ENCODE measurements at regions not wholly inside any gene's neighbourhood (a gene's known extent, or its start where the extent isn't known, plus 50 kb on each side); places are given as distances from the start of the nearest gene placed in this dataset.

DNA sequence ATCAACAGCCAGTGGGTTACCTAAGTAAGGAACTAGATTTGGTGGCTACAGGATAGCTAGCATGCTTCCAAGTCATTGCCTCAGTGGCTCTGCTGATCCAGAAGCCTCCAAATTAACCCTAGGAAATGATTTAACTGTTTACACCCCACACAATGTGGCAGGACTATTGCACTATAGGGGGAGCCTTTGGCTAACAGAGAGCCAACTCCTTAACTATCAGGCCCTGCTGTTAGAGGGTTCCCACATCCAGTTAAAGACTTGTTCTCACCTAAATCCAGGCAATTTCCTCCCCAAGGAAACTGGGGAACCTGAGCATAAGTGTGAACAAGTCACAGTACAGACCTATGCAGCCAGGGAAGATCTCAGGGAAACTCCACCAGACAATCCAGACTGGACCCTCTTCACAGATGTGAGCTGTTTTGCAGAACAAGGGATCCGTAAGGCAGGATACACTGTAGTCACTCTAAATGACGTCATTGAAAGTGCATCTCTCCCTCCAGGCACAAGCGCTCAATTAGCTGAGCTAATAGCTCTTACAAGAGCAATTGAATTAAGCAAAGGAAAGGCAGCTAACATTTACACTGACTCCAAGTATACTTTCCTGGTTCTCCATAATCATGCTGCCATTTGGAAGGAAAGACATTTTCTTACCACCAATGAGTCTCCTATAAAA is 185.3 kb upstream of the SPOCK3 start:
- TF ChIP-seq POLR2A (IDR thresholded peaks at IDR 0.05), result no peak
- TF ChIP-seq, protein P1, sequence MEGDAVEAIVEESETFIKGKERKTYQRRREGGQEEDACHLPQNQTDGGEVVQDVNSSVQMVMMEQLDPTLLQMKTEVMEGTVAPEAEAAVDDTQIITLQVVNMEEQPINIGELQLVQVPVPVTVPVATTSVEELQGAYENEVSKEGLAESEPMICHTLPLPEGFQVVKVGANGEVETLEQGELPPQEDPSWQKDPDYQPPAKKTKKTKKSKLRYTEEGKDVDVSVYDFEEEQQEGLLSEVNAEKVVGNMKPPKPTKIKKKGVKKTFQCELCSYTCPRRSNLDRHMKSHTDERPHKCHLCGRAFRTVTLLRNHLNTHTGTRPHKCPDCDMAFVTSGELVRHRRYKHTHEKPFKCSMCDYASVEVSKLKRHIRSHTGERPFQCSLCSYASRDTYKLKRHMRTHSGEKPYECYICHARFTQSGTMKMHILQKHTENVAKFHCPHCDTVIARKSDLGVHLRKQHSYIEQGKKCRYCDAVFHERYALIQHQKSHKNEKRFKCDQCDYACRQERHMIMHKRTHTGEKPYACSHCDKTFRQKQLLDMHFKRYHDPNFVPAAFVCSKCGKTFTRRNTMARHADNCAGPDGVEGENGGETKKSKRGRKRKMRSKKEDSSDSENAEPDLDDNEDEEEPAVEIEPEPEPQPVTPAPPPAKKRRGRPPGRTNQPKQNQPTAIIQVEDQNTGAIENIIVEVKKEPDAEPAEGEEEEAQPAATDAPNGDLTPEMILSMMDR (IDR thresholded peaks at IDR 0.05), result no peak
